Smooth muscle cell (in vitro differentiated cells): ENCODE measurements at regions not wholly inside any gene's neighbourhood (a gene's known extent, or its start where the extent isn't known, plus 50 kb on each side); places are given as distances from the start of the nearest gene placed in this dataset.

ENCODE experiments used
- DNase-seq: peaks from one replicate; lab custom pipeline; 2025; ENCODE audit not compliant: unreplicated experiment; lab: John Stamatoyannopoulos, UW
- H2AFZ ChIP-seq: fragments of 200-600 bp; sonication (generic); 2 replicates; pipeline ENCODE4 v1.6.0; 2016; ENCODE audit warnings: antibody characterized with exemption, low read depth, mild to moderate bottlenecking
- H3F3A ChIP-seq: fragments of 200-600 bp; sonication (generic); 2 replicates; pipeline ENCODE4 v1.6.0; 2017; ENCODE audit warnings: antibody characterized with exemption, low read depth
- H3K27ac ChIP-seq: fragments of 200-600 bp; sonication (generic); 2 replicates; pipeline ENCODE4 v1.5.1; 2016; ENCODE audit warnings: low read depth, mild to moderate bottlenecking
- H3K27me3 ChIP-seq: fragments of 200-600 bp; sonication (generic); 2 replicates; pipeline ENCODE4 v1.6.1; 2016; ENCODE audit warnings: low read depth, mild to moderate bottlenecking
- H3K36me3 ChIP-seq: fragments of 200-600 bp; sonication (generic); 2 replicates; pipeline ENCODE4 v1.5.1; 2016; ENCODE audit warnings: low read depth
- H3K4me1 ChIP-seq: fragments of 200-600 bp; sonication (generic); 2 replicates; pipeline ENCODE4 v1.5.1; 2016; ENCODE audit warnings: low read depth
- H3K4me2 ChIP-seq: fragments of 200-600 bp; sonication (generic); 2 replicates; pipeline ENCODE4 v1.6.0; 2016; ENCODE audit warnings: mild to moderate bottlenecking
- H3K4me3 ChIP-seq: fragments of 200-600 bp; sonication (generic); 2 replicates; pipeline ENCODE4 v1.5.1; 2016; ENCODE audit warnings: mild to moderate bottlenecking
- H3K79me2 ChIP-seq: fragments of 200-600 bp; sonication (generic); 2 replicates; pipeline ENCODE4 v1.6.0; 2016; ENCODE audit warnings: low read depth, mild to moderate bottlenecking
- H3K9ac ChIP-seq: fragments of 200-600 bp; sonication (generic); 2 replicates; pipeline ENCODE4 v1.6.0; 2016; ENCODE audit warnings: low read depth
- H3K9me3 ChIP-seq: fragments of 200-600 bp; sonication (generic); replicated peaks from 2 replicates; pipeline ENCODE4 v1.5.1; 2016; ENCODE audit warnings: low read depth
- H4K20me1 ChIP-seq: fragments of 200-600 bp; sonication (generic); 2 replicates; pipeline ENCODE4 v1.6.0; 2016; ENCODE audit warnings: low read depth
- WGBS: methylation state at CpG from one replicate; pipeline ENCODE4 v1.1.7; 2016; ENCODE audit warnings: low lambda C conversion rate; 5-methylcytosine and 5-hydroxymethylcytosine counted together
- TF ChIP-seq, protein P1 (sequence below): fragments of 200-600 bp; sonication (generic); IDR thresholded peaks from 2 replicates; pipeline ENCODE4 v1.5.1; 2017; ENCODE audit warnings: borderline replicate concordance, mild to moderate bottlenecking, antibody characterized with exemption; ENCODE audit not compliant: insufficient read depth, poor library complexity, severe bottlenecking

DNA sequence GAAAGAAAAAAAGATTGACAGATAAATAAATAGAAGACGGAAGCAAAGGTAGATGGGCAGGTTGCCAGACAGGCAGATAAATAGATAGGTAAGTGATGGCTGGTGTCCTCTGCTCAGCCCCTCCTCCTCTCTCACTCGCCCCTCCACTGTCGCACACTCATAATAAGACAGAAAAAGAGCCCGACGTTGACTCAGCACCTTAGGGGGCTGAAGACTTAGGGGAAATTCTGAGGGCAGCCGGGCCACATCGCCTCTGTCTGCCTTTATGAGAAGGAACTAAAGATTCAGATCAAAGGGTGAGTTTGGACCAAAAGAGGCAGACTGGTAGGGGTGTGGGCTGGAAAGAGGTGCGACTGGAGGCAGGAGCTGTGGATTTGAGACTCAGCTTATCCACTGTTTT lies 158.1 kb upstream of the IGSF21 start:
- Histone ChIP-seq H3K9ac (no peak overlapping the region), H3K27ac (no peak overlapping the region), H2AFZ (no peak overlapping the region), H3K4me1 (peaks cover 3% of the 10 kb centered on the region), H3K4me3 (no peak overlapping the region), H3K36me3 (no peaks in the 10 kb centered on the region), H3K9me3 (no peaks in the 10 kb centered on the region), H3F3A (no peaks in the 10 kb centered on the region), H3K79me2 (no peaks in the 10 kb centered on the region), H4K20me1 (no peaks in the 10 kb centered on the region), H3K4me2 (no peak overlapping the region), H3K27me3 (peaks cover 10% of the 10 kb centered on the region)
- 84% methylated on average over 8 of the region's 8 CpGs for WGBS
- DNase-seq, result no peak
- TF ChIP-seq, protein P1, sequence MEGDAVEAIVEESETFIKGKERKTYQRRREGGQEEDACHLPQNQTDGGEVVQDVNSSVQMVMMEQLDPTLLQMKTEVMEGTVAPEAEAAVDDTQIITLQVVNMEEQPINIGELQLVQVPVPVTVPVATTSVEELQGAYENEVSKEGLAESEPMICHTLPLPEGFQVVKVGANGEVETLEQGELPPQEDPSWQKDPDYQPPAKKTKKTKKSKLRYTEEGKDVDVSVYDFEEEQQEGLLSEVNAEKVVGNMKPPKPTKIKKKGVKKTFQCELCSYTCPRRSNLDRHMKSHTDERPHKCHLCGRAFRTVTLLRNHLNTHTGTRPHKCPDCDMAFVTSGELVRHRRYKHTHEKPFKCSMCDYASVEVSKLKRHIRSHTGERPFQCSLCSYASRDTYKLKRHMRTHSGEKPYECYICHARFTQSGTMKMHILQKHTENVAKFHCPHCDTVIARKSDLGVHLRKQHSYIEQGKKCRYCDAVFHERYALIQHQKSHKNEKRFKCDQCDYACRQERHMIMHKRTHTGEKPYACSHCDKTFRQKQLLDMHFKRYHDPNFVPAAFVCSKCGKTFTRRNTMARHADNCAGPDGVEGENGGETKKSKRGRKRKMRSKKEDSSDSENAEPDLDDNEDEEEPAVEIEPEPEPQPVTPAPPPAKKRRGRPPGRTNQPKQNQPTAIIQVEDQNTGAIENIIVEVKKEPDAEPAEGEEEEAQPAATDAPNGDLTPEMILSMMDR, result no peak

DNA sequence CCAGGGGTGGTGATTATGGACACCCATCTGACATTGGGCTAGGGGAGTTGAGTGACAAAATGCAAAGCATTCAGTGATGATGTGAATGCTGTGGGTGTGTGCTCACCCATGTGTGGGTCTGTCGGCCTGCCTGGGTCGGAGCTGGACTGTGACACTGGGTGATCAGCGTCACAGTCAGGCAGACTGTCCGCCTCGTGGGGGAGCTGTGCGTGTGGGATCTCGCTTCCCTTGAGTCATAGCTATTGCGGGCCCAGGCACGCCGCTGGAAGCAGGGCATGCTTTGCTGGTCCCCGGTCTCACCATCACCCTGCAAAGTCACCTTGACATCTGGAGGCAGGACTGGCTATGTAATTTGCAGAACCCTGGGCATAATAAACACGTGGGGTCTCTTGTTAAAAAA lies 156.9 kb upstream of the IGSF21 start:
- H3K27me3 ChIP-seq, result peaks cover 13% of the 10 kb centered on the region
- H2AFZ ChIP-seq, result no peak overlapping the region
- no peaks in the 10 kb centered on the region for H4K20me1 ChIP-seq
- no peak overlapping the region for H3K27ac ChIP-seq
- no peak for DNase-seq
- H3K4me1 ChIP-seq, result peaks cover 3% of the 10 kb centered on the region
- no peaks in the 10 kb centered on the region for H3F3A ChIP-seq
- no peak overlapping the region for H3K4me3 ChIP-seq
- H3K36me3 ChIP-seq, result no peaks in the 10 kb centered on the region
- no peak overlapping the region for H3K4me2 ChIP-seq
- no peaks in the 10 kb centered on the region for H3K9me3 ChIP-seq
- H3K79me2 ChIP-seq, result no peaks in the 10 kb centered on the region
- WGBS, result 78% methylated on average over 12 of the region's 12 CpGs
- TF ChIP-seq, protein P1, result no peak
- H3K9ac ChIP-seq, result no peak overlapping the region

DNA sequence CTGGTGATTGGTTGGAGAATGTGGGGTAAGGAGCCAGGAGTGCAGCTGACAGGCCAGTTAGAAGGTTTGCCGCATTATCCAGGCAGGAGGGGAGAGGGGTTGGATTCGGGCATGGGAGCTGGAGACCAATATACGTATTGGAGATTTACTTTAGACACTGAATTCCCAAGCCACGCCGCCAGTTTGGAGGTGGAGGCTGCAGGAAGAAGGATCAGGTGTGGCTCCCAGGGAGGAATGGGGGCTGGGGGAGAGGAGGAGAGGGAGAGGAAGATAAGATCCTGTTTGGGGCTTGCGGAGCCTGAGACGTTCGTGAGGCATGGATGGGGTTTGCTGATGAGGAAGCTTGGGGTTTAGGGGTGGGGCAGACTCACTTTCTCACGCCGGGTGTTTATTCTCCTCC lies 155.1 kb upstream of the IGSF21 start:
- H2AFZ ChIP-seq, result no peak overlapping the region
- H3K9me3 ChIP-seq, result no peaks in the 10 kb centered on the region
- no peaks in the 10 kb centered on the region for H3F3A ChIP-seq
- H3K4me3 ChIP-seq, result no peak overlapping the region
- TF ChIP-seq, protein P1, result no peak
- H3K79me2 ChIP-seq, result no peaks in the 10 kb centered on the region
- H3K27me3 ChIP-seq, result peaks cover 13% of the 10 kb centered on the region
- 79% methylated on average over 10 of the region's 10 CpGs for WGBS
- no peaks in the 10 kb centered on the region for H4K20me1 ChIP-seq
- DNase-seq, result no peak
- H3K36me3 ChIP-seq, result no peaks in the 10 kb centered on the region
- H3K4me2 ChIP-seq, result no peak overlapping the region
- no peak overlapping the region for H3K27ac ChIP-seq
- H3K4me1 ChIP-seq, result peaks cover 3% of the 10 kb centered on the region
- H3K9ac ChIP-seq, result no peak overlapping the region

DNA sequence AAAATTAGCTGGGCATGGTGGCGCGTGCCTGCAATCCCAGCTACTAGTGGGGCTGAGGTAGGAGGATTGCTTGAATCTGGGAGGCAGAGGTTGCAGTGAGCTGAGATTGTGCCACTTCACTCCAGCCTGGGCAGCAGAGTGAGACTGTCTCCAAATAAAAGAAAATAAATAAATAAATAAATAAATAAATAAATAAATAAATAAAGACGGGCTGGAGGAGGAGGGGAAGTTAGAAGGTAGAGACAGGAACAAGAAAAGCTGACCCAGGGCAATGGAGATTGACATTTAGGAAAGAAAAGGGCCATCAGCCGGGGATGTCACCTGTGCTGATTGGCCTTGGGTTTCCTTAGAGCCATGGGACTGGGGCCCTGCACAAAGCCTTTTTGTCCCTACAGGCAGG lies 153.7 kb upstream of the IGSF21 start:
- TF ChIP-seq, protein P1, result no peak
- WGBS, result 90% methylated on average over 4 of the region's 4 CpGs
- H3K27me3 ChIP-seq, result peaks cover 13% of the 10 kb centered on the region
- no peaks in the 10 kb centered on the region for H3K79me2 ChIP-seq
- no peak overlapping the region for H2AFZ ChIP-seq
- no peaks in the 10 kb centered on the region for H3K4me1 ChIP-seq
- no peak overlapping the region for H3K4me2 ChIP-seq
- no peak for DNase-seq
- no peak overlapping the region for H3K27ac ChIP-seq
- H3K9ac ChIP-seq, result no peak overlapping the region
- H3K4me3 ChIP-seq, result no peak overlapping the region
- no peaks in the 10 kb centered on the region for H3F3A ChIP-seq
- no peaks in the 10 kb centered on the region for H3K36me3 ChIP-seq
- no peaks in the 10 kb centered on the region for H4K20me1 ChIP-seq
- no peaks in the 10 kb centered on the region for H3K9me3 ChIP-seq
